K562 (cell line): ENCODE measurements at regions not wholly inside any gene's neighbourhood (a gene's known extent, or its start where the extent isn't known, plus 50 kb on each side); places are given as distances from the start of the nearest gene placed in this dataset.

Experiments used
- ARNT ChIP-seq, 2 experiments: fragments of 450-650 bp; IDR thresholded peaks; 2 replicates each; pipeline ENCODE4 v1.6.1; 2016; ENCODE audit warnings: mild to moderate bottlenecking in 1 of 2
- CHD2 ChIP-seq: IDR thresholded peaks from 2 replicates; pipeline ENCODE4 v1.6.1; 2011; ENCODE audit warnings: low read depth, low read length
- FOXK2 ChIP-seq, 2 experiments: fragments of 450-650 bp; IDR thresholded peaks in 1 of 2; conservative IDR thresholded peaks in 1 of 2; 2 replicates each; pipeline ENCODE4 v1.6.1; 2016; ENCODE audit warnings: low read depth in 2 of 2, mild to moderate bottlenecking in 1 of 2
- KDM1A ChIP-seq, 2 experiments: fragments of 450-650 bp; IDR thresholded peaks; 2 replicates each; pipeline ENCODE4 v1.6.1; 2016; ENCODE audit warnings: mild to moderate bottlenecking in 2 of 2
- KDM2B ChIP-seq: fragments of 250-450 bp; sonication (Bioruptor Pico); IDR thresholded peaks from 2 replicates; pipeline ENCODE4 v1.8.0; 2021; ENCODE audit warnings: mild to moderate bottlenecking, moderate library complexity
- MTA2 ChIP-seq: fragments of 450-650 bp; IDR thresholded peaks from 2 replicates; pipeline ENCODE4 v1.6.1; 2016; ENCODE audit warnings: low read depth
- PCBP1 ChIP-seq: fragments of 200-400 bp; formaldehyde crosslinking; IDR thresholded peaks from 2 replicates; pipeline ENCODE4 v1.6.1; 2018; ENCODE audit warnings: mild to moderate bottlenecking, low read depth, low read length; ENCODE audit not compliant: poor library complexity, severe bottlenecking
- RBM25 ChIP-seq: fragments of 200-400 bp; formaldehyde crosslinking; IDR thresholded peaks from 2 replicates; pipeline ENCODE4 v1.6.1; 2018; ENCODE audit warnings: low read length, low read depth, moderate library complexity; ENCODE audit not compliant: severe bottlenecking
- TCFL5 ChIP-seq: fragments of 250-450 bp; sonication (Bioruptor Pico); conservative IDR thresholded peaks from 2 replicates; pipeline ENCODE4 v1.6.1; 2021; ENCODE audit warnings: mild to moderate bottlenecking, moderate library complexity, matching md5 sums
- ZFP36 ChIP-seq: fragments of 150-350 bp; IDR thresholded peaks from 2 replicates; pipeline ENCODE4 v1.6.1; 2018; ENCODE audit warnings: low read length, low read depth; ENCODE audit not compliant: partially characterized antibody
- TF ChIP-seq, protein P1 (sequence below), 2 experiments: fragments of 450-650 bp in 1 of 2; sonication (generic) in 1 of 2; formaldehyde crosslinking in 1 of 2; IDR thresholded peaks in 1 of 2; conservative IDR thresholded peaks in 1 of 2; 2 replicates each; pipeline versions ENCODE4 v1.6.1 to v1.8.1; 2016 to 2023; ENCODE audit warnings: mild to moderate bottlenecking in 2 of 2, moderate library complexity in 2 of 2, inconsistent platforms in 1 of 2, missing genetic modification reagents in 1 of 2
- TF ChIP-seq, protein P2 (sequence below), 2 experiments: fragments of 450-650 bp; formaldehyde crosslinking in 1 of 2; IDR thresholded peaks; 2 replicates each; pipeline versions ENCODE4 v1.4.0 to v1.6.1; 2014 to 2020; ENCODE audit warnings: mild to moderate bottlenecking in 2 of 2, borderline replicate concordance in 1 of 2, low read depth in 1 of 2
- TF ChIP-seq, protein P3 (sequence below): fragments of 450-650 bp; IDR thresholded peaks from 2 replicates; pipeline ENCODE4 v1.6.1; 2017; ENCODE audit warnings: antibody characterized with exemption, mild to moderate bottlenecking

DNA sequence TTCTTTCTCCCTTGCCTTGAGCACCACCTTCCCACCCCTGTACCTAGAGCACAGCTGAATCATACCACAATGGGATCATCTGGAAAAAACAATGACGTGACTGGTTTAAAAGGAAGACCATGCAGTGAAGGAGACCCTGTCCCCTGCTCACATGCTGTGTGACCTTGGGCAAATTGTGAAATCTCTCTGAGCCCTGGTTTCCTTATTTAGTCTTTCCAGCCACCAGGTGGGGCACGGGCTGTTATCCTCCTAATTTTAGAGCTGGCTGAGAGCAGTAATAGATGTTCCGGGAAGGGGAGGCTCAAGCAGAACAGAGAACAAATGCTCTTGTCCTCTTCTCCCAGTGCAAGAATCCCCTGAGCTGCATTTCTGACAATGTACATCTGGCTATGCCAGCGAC is 198.3 kb downstream of the RPS24 start (continued):
- TF ChIP-seq, protein P1, sequence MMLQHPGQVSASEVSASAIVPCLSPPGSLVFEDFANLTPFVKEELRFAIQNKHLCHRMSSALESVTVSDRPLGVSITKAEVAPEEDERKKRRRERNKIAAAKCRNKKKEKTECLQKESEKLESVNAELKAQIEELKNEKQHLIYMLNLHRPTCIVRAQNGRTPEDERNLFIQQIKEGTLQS (IDR thresholded peaks at IDR 0.05), result no peak
- TF ChIP-seq, protein P1 (CRISPR knock-in tag; conservative IDR thresholded peaks at IDR 0.05), result no peak
- TF ChIP-seq PCBP1 (no peak), KDM2B (CRISPR knock-in tag) (no peak), MTA2 (no peak), RBM25 (peak; percentile 9), ZFP36 (peak; percentile 89), TCFL5 (no peak), KDM1A (IDR thresholded peaks at IDR 0.05) (no peak), FOXK2 (conservative IDR thresholded peaks at IDR 0.05 in 1 of 2, IDR thresholded peaks at IDR 0.05 in 1 of 2; ENCODE audit: low read depth in 2 of 2) (no peak), CHD2 (no peak), ARNT (IDR thresholded peaks at IDR 0.05) (no peak)
- TF ChIP-seq, protein P2, sequence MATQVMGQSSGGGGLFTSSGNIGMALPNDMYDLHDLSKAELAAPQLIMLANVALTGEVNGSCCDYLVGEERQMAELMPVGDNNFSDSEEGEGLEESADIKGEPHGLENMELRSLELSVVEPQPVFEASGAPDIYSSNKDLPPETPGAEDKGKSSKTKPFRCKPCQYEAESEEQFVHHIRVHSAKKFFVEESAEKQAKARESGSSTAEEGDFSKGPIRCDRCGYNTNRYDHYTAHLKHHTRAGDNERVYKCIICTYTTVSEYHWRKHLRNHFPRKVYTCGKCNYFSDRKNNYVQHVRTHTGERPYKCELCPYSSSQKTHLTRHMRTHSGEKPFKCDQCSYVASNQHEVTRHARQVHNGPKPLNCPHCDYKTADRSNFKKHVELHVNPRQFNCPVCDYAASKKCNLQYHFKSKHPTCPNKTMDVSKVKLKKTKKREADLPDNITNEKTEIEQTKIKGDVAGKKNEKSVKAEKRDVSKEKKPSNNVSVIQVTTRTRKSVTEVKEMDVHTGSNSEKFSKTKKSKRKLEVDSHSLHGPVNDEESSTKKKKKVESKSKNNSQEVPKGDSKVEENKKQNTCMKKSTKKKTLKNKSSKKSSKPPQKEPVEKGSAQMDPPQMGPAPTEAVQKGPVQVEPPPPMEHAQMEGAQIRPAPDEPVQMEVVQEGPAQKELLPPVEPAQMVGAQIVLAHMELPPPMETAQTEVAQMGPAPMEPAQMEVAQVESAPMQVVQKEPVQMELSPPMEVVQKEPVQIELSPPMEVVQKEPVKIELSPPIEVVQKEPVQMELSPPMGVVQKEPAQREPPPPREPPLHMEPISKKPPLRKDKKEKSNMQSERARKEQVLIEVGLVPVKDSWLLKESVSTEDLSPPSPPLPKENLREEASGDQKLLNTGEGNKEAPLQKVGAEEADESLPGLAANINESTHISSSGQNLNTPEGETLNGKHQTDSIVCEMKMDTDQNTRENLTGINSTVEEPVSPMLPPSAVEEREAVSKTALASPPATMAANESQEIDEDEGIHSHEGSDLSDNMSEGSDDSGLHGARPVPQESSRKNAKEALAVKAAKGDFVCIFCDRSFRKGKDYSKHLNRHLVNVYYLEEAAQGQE (IDR thresholded peaks at IDR 0.05; ENCODE audit: borderline replicate concordance), result peak; percentile 34; the same call in 1 of the 2 replicates
- TF ChIP-seq, protein P2 (CRISPR knock-in tag; IDR thresholded peaks at IDR 0.05; ENCODE audit: low read depth), result no peak
- TF ChIP-seq, protein P3, sequence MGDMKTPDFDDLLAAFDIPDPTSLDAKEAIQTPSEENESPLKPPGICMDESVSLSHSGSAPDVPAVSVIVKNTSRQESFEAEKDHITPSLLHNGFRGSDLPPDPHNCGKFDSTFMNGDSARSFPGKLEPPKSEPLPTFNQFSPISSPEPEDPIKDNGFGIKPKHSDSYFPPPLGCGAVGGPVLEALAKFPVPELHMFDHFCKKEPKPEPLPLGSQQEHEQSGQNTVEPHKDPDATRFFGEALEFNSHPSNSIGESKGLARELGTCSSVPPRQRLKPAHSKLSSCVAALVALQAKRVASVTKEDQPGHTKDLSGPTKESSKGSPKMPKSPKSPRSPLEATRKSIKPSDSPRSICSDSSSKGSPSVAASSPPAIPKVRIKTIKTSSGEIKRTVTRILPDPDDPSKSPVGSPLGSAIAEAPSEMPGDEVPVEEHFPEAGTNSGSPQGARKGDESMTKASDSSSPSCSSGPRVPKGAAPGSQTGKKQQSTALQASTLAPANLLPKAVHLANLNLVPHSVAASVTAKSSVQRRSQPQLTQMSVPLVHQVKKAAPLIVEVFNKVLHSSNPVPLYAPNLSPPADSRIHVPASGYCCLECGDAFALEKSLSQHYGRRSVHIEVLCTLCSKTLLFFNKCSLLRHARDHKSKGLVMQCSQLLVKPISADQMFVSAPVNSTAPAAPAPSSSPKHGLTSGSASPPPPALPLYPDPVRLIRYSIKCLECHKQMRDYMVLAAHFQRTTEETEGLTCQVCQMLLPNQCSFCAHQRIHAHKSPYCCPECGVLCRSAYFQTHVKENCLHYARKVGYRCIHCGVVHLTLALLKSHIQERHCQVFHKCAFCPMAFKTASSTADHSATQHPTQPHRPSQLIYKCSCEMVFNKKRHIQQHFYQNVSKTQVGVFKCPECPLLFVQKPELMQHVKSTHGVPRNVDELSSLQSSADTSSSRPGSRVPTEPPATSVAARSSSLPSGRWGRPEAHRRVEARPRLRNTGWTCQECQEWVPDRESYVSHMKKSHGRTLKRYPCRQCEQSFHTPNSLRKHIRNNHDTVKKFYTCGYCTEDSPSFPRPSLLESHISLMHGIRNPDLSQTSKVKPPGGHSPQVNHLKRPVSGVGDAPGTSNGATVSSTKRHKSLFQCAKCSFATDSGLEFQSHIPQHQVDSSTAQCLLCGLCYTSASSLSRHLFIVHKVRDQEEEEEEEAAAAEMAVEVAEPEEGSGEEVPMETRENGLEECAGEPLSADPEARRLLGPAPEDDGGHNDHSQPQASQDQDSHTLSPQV, result no peak
